DND-41 (cell line): ENCODE measurements at regions not wholly inside any gene's neighbourhood (a gene's known extent, or its start where the extent isn't known, plus 50 kb on each side); places are given as distances from the start of the nearest gene placed in this dataset.

ENCODE experiments used
- EZH2 ChIP-seq: IDR thresholded peaks from 3 replicates; pipeline ENCODE4 v1.6.1; 2012; ENCODE audit warnings: borderline replicate concordance, low read depth, mild to moderate bottlenecking, moderate library complexity, low read length, inconsistent platforms; ENCODE audit not compliant: severe bottlenecking
- TF ChIP-seq, protein P1 (sequence below): IDR thresholded peaks from 2 replicates; pipeline ENCODE4 v1.5.1; 2012; ENCODE audit warnings: borderline replicate concordance, low read length, moderate library complexity, mild to moderate bottlenecking; ENCODE audit not compliant: poor library complexity, severe bottlenecking; ENCODE audit errors: extremely low read depth

DNA sequence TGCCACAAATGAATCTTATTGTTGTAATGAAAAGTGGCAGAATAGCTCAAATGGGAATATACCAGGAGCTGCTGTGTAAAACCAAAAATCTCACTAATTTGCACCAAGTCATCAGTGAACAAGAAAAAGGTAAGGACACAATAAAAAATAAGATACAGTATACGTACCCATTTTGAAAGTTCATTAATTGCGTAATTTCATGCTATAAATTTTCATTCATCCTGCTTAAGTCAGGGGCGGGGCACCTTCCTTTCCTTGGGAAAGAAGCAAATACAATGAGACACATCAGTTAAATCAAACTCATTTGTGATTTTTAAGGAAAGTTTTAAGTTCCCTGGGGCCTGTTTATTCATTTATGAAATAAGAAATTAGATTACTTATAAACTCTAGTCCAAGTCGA, 65.4 kb downstream of the HSPA13 start:
- TF ChIP-seq, protein P1, sequence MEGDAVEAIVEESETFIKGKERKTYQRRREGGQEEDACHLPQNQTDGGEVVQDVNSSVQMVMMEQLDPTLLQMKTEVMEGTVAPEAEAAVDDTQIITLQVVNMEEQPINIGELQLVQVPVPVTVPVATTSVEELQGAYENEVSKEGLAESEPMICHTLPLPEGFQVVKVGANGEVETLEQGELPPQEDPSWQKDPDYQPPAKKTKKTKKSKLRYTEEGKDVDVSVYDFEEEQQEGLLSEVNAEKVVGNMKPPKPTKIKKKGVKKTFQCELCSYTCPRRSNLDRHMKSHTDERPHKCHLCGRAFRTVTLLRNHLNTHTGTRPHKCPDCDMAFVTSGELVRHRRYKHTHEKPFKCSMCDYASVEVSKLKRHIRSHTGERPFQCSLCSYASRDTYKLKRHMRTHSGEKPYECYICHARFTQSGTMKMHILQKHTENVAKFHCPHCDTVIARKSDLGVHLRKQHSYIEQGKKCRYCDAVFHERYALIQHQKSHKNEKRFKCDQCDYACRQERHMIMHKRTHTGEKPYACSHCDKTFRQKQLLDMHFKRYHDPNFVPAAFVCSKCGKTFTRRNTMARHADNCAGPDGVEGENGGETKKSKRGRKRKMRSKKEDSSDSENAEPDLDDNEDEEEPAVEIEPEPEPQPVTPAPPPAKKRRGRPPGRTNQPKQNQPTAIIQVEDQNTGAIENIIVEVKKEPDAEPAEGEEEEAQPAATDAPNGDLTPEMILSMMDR: no peak
- TF ChIP-seq EZH2: no peak
